ENCODE measurements at regions not wholly inside any gene's neighbourhood (a gene's known extent, or its start where the extent isn't known, plus 50 kb on each side); places are given as distances from the start of the nearest gene placed in this dataset.
"Not testable (repeated sequence)": the region's sequence is repeated elsewhere in the genome, so short reads cannot be mapped to it uniquely, and the experiment has no call there.

GRCh38 chr2:128602038-128602698, 283.5 kb upstream of the HS6ST1 start:
- DNase-seq: peak; percentile 20

GRCh38 chr2:128602699-128603101, 284.0 kb upstream of the HS6ST1 start:
- DNase-seq (peak; percentile 20), ATAC-seq (ENCODE audit: poor library complexity) (no peak)
- intact Hi-C loops (cut with DNase I): no loop called here

More at GRCh38 chr2:128602038-128602698, 283.5 kb upstream of the HS6ST1 start:
- no peak for ATAC-seq (ENCODE audit: poor library complexity)
- intact Hi-C loops (cut with DNase I): no loop called here

- intact Hi-C loops (cut with DNase I): no loop called here
- DNase-seq (peak; percentile 60), ATAC-seq (ENCODE audit: poor library complexity) (peak; percentile 39)
Observed at GRCh38 chr2:128603411-128603924, 284.8 kb upstream of the HS6ST1 start.

DNA sequence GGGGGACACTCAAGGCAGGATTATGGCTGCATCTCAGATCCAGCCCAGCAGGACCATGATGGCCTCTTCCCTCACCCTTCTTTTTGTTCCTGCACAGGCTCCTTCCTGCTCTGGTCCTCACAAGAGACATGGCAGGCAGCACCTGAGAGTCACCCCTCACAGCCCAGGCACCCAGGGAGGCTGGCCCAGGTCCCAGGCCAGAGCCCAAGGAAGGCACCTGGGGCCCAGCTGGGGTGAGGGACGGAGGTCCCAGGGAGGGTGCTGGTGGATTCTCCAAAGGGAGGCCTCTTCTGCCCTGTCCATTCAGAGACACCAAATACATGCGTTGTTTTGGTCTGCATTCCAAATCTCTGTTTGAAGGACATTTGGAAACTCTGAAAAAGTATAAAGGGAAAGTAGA, 285.4 kb upstream of the HS6ST1 start:
- DNase-seq (no peak), ATAC-seq (ENCODE audit: poor library complexity) (no peak)
- intact Hi-C loops (cut with DNase I): no loop called here

- intact Hi-C loops (cut with DNase I); ATAC-seq (ENCODE audit: poor library complexity); DNase-seq: not testable (repeated sequence)
Observed at GRCh38 chr2:128604581-128604980, 285.9 kb upstream of the HS6ST1 start.

DNA sequence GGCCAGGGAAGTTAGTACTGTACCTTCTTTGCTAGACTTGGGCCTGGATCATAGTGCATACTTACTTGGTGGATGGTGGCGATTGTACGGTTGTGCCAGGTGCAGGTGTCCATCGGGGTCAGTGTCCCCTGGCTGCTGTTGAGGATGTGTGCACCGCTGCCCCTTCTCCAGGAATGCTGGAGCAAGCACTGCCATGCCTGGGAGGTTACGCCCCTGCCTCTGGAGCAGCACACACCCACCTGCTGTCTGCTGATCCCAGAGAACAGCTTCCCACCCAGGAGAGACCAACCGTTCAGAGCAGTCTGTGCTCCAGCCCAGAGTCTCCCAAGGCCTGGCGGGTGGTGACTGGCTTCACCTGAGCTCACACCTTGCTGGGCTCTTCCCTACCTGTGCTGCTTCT, 286.8 kb upstream of the HS6ST1 start:
- DNase-seq: peak; percentile 10
- intact Hi-C loops (cut with DNase I): no loop called here
- ATAC-seq (ENCODE audit: poor library complexity): no peak

DNA sequence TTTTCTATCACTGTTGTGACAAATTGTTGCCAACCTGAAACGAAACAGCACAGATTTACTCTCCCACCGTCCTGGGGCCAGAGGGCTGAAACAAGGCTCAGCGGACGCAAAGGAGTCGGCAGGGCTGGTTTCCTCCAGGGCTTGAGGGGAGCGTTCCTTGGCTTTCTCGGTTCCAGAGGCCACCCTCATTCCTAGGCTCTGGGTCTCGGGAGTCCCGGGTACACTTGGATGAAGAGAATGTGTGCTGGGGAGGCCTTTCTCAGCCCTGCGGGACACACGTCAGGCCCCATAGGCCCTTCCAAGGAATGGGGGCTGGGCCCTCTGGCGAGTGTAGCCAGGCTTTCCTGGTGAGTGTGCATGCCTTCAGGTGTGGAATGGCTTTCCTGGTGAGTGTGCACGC, 287.3 kb upstream of the HS6ST1 start:
- no peak for ATAC-seq (ENCODE audit: poor library complexity)
- peak; percentile 19 for DNase-seq
- intact Hi-C loops (cut with DNase I): no loop called here

GRCh38 chr2:128606837-128607236, 288.2 kb upstream of the HS6ST1 start:
- no peak for ATAC-seq (ENCODE audit: poor library complexity)
- peak; percentile 22 for DNase-seq
- intact Hi-C loops (cut with DNase I): no loop called here

DNA sequence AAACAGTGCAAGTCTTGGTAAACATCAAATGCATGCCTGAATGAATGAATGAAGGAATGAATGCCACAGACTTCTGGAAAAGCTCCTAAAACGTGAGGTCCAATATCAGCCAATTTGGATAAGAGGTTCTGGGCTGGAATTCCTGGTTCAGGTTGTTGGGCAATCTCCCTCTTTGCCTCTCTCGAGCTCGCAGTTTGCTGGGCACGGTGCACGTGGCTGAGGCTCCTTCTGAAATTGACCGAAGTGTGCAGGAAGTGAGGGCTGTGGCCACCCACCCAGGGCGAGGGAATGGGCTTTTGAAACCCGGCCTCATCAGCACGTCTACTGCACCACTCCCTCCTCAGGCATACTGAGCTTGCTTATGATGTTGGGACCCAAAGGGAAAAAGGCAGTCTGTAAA, 288.8 kb upstream of the HS6ST1 start:
- DNase-seq (peak; percentile 16), ATAC-seq (ENCODE audit: poor library complexity) (no peak)
- intact Hi-C loops (cut with DNase I): no loop called here

DNA sequence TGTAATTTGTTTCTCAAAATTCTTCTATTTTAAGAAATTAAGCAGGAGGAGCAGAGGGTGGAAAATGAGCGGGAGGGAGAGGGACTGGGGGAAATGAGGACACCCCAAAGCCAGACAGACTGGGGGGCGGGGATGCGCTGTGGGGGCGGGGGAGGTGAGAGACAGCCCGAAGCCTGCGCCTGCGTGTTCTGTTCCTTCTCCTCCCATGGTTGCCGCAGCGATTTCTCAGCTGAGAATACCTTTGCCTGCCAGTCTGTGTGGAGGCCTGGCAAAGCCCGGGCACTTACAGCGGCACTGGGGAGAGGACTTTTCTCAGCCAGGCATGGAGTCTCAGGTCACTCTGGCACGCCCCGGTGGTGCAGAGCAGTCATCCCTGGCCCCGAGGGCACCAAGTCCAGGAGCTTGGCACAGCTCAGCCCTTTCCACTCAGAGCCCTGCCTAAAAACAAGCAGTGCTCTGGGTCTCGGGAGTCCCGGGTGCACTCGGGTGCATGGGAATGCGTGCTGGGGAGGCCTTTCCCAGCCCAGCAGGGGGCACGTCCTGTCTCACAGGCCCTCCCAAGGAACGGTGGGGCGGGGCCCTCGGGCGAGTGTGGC, 289.3 kb upstream of the HS6ST1 start:
- intact Hi-C loops (cut with DNase I): no loop called here

DNA sequence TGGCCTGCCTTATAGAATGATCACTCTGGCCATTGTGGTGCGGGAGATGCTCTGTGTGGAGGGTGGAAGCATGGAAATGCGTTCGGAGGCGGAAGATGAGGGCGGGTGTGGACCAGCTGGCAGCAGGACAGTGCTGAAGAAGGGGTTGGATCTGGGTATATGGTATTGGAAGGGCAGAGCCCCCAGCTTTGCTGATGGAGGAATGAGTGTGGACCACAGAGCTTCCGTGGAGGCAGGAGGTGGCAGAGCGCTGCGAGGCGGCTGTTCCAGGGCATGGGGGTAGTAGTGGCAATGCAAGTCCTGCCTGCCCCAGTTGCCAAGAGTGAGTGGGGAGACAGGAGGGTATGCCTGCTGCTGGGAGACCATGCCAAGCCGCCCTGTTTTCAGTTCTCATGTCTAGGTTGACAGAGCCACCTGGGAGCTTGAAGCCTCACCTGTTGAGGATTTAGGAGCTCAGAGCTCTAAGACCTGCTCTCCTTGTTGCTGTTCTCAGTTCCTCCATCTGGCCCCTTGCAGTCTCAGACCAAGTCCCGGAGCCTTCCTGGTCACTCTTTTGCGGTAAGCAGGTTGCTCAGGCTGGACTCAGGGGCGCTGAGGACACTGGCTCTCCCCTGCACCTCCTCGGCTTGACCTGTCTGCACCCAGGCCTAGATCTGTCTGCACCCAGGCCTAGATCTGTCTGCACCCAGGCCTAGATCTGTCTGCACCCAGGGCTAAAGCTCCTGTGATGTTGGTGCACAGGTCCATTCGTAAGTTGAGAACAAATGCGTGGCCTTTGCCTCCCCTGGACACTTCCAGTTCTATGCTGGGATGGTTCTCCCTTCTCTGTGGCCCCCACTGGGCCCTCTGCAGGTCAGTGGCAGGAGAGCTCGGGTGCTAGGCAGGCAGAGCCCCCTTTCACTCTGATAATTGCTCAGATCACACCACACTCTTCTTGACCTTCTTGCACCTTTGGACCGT, 290.5 kb upstream of the HS6ST1 start:
- DNase-seq: peak; percentile 16
- intact Hi-C loops (cut with DNase I): no loop called here
- ATAC-seq (ENCODE audit: poor library complexity): no peak

More for the DNA sequence above, 289.3 kb upstream of the HS6ST1 start:
- peak; percentile 33 for DNase-seq
- no peak for ATAC-seq (ENCODE audit: poor library complexity)

DNA sequence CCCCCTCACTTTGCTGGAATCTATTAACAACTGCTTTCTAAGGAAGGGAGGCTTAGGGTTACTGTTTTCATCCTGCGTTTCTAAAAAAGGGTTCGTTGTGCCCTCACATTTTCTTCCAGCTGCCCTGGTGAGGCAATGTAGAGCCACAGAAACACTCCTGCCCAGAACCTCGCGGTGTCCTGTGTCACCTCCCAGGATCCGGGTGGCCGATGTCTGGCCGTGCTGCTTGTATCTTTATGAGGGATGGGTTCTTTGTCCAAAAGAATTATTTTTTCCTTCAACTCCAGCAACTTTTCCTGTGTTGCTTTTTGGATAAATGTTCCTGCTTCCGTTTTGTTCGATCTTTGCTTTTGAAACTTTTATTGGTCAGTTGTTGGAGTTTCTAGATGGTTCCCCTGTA, 291.8 kb upstream of the HS6ST1 start:
- DNase-seq (peak; percentile 26), ATAC-seq (ENCODE audit: poor library complexity) (no peak)

DNA sequence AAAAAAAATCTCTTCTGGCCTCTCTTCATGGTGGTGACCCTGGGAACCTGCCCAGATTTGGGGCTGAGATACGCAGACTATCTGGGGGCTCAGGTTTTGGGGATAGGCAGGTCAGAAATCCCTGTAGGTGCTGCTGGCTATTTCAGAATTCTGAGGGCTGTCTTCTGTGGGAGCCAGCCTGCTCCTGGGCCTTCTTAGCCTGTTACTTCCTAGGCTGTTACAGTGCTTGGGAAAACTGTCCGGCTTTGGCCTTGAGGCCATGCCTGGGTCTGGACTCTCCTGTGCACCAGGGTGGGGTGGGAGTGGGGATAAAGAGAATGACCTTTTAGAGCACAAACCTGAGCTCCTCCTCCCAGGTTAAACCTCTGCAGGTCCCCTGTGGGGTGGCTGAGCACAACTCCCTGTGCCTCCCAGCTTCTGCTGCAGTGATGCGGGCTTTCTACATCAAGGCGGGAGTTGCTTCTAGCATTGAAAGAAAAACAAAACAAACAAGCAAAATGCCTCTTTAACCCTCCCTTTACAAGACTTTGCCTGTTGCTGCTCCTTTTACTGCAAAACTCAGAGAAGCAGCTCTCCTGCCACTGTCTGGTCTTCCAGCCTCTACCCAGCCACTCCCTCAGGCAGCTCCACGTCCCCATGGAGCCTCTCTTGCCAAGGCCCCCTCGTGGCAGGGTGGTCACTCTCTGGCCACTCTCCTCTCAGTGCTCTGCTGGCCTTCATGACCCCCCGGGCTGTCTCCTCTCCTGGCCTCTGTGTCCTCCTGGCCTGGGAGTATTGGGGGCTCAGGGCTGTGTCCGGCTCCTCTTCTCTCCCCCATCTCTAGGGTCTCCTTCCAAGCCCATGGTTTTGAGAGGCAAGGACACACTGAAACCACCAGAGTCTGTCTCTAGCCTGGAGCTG, 293.0 kb upstream of the HS6ST1 start:
- intact Hi-C loops (cut with DNase I): no loop called here
- peak; percentile 31 for DNase-seq
- ATAC-seq (ENCODE audit: poor library complexity): no peak

More for the DNA sequence above, 291.8 kb upstream of the HS6ST1 start:
- intact Hi-C loops (cut with DNase I): no loop called here

- intact Hi-C loops (cut with DNase I): no loop called here
- DNase-seq (no peak), ATAC-seq (ENCODE audit: poor library complexity) (no peak)
Observed at GRCh38 chr2:128612628-128613027, 294.0 kb upstream of the HS6ST1 start.

DNA sequence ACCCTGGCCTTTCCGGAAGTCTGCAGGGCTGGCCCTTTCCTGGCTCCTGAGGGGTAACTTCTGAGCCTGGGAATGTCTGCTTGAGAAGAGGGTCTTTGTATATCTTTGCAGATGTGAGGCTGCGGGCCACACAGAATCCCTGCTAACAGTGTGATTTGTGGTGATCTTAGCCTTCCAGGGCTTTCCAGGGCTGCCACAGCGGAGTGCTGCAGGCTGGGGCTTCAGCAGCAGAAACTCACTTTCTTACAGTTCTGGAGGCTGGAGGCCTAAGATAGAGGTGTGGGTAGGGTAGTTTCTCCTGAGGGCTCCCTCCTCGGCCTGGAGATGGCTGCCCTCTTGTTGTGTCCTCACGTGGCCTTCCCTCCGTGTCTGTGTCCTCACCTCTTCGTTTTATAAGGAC, 294.7 kb upstream of the HS6ST1 start:
- intact Hi-C loops (cut with DNase I): no loop called here
- peak; percentile 11 for DNase-seq
- no peak for ATAC-seq (ENCODE audit: poor library complexity)

GRCh38 chr2:128613876-128614275, 295.2 kb upstream of the HS6ST1 start:
- no peak for ATAC-seq (ENCODE audit: poor library complexity)
- intact Hi-C loops (cut with DNase I): no loop called here
- DNase-seq: no peak

- intact Hi-C loops (cut with DNase I); ATAC-seq (ENCODE audit: poor library complexity); DNase-seq: not testable (repeated sequence)
Observed at GRCh38 chr2:128614907-128615306, 296.2 kb upstream of the HS6ST1 start.

GRCh38 chr2:128615571-128615970, 296.9 kb upstream of the HS6ST1 start:
- DNase-seq (peak; percentile 17), ATAC-seq (ENCODE audit: poor library complexity) (no peak)
- intact Hi-C loops (cut with DNase I): no loop called here
